GM23338 (cell line): ENCODE measurements at regions not wholly inside any gene's neighbourhood (a gene's known extent, or its start where the extent isn't known, plus 50 kb on each side); places are given as distances from the start of the nearest gene placed in this dataset.

Source experiments
- ATAC-seq: fragments of 200-7000 bp; cut with Tn5 transposase; 3 replicates; pipeline ENCODE4 v1.9.1; 2020
- DNase-seq: peaks from one replicate; pipeline ENCODE4 v3.0.0-alpha.2; 2015; ENCODE audit warnings: low spot score
- H2AFZ ChIP-seq: fragments of 200-600 bp; sonication (generic); 2 replicates; pipeline ENCODE4 v1.8.0; 2016; ENCODE audit warnings: antibody characterized with exemption, mild to moderate bottlenecking, moderate library complexity
- H3F3A ChIP-seq: fragments of 200-600 bp; sonication (generic); replicated peaks from 2 replicates; pipeline ENCODE4 v1.8.0; 2017; ENCODE audit warnings: antibody characterized with exemption, mixed run types, low read depth
- H3K27ac ChIP-seq: fragments of 200-600 bp; sonication (generic); 2 replicates; pipeline ENCODE4 v1.6.1; 2016; ENCODE audit warnings: low read depth
- H3K27me3 ChIP-seq: fragments of 200-600 bp; sonication (generic); 2 replicates; pipeline ENCODE4 v1.8.0; 2016; ENCODE audit warnings: mild to moderate bottlenecking, mixed run types, moderate library complexity; ENCODE audit not compliant: insufficient read depth
- H3K36me3 ChIP-seq: fragments of 200-600 bp; sonication (generic); 2 replicates; pipeline ENCODE4 v1.8.0; 2016; ENCODE audit warnings: mild to moderate bottlenecking; ENCODE audit not compliant: insufficient read depth
- H3K4me1 ChIP-seq: fragments of 200-600 bp; sonication (generic); 2 replicates; pipeline ENCODE4 v1.8.0; 2016; ENCODE audit warnings: mild to moderate bottlenecking, moderate library complexity; ENCODE audit not compliant: insufficient read depth
- H3K4me2 ChIP-seq: fragments of 200-600 bp; sonication (generic); 2 replicates; pipeline ENCODE4 v1.7.1; 2017; ENCODE audit warnings: mixed run types
- H3K4me3 ChIP-seq: fragments of 200-600 bp; sonication (generic); 2 replicates; pipeline ENCODE4 v1.6.1; 2016; ENCODE audit warnings: mixed run types
- H3K79me2 ChIP-seq: fragments of 200-600 bp; sonication (generic); replicated peaks from 2 replicates; pipeline ENCODE4 v1.8.0; 2017; ENCODE audit warnings: mild to moderate bottlenecking; ENCODE audit not compliant: insufficient read depth
- H3K9me2 ChIP-seq: fragments of 200-600 bp; sonication (generic); 2 replicates; pipeline ENCODE4 v1.8.0; 2017; ENCODE audit not compliant: insufficient read depth
- H4K20me1 ChIP-seq: fragments of 200-600 bp; sonication (generic); replicated peaks from 2 replicates; pipeline ENCODE4 v1.8.0; 2017; ENCODE audit warnings: mild to moderate bottlenecking; ENCODE audit not compliant: insufficient read depth
- H3K27ac Mint-ChIP-seq: 2 replicates; pipeline ENCODE4 v1.8.0; 2020; ENCODE audit warnings: inconsistent platforms, mild to moderate bottlenecking, moderate library complexity, mixed read lengths
- H3K27me3 Mint-ChIP-seq: 3 replicates; pipeline ENCODE4 v1.8.0; 2022; ENCODE audit warnings: low read depth, mild to moderate bottlenecking, moderate library complexity, mixed read lengths, inconsistent platforms; ENCODE audit not compliant: insufficient read depth, poor library complexity
- H3K36me3 Mint-ChIP-seq: 3 replicates; pipeline ENCODE4 v1.8.0; 2021; ENCODE audit warnings: low read depth, mild to moderate bottlenecking, inconsistent platforms, moderate library complexity, mixed read lengths
- H3K4me1 Mint-ChIP-seq: 3 replicates; pipeline ENCODE4 v1.8.0; 2020; ENCODE audit warnings: mild to moderate bottlenecking, inconsistent platforms, mixed read lengths
- H3K4me3 Mint-ChIP-seq: 3 replicates; pipeline ENCODE4 v1.8.0; 2021; ENCODE audit warnings: moderate library complexity, mild to moderate bottlenecking, inconsistent platforms, mixed read lengths
- H3K9me3 Mint-ChIP-seq: 3 replicates; pipeline ENCODE4 v1.8.0; 2020; ENCODE audit warnings: moderate library complexity, mild to moderate bottlenecking, inconsistent platforms, mixed read lengths
- CREB1 ChIP-seq: fragments of 250-450 bp; sonication (Bioruptor Pico); IDR thresholded peaks from 2 replicates; pipeline ENCODE4 v1.5.0; 2020; ENCODE audit warnings: low read depth, mild to moderate bottlenecking, moderate library complexity
- EZH2 ChIP-seq: fragments of 200-600 bp; sonication (generic); IDR thresholded peaks from one replicate; pipeline ENCODE4 v1.8.0; 2017; ENCODE audit warnings: antibody characterized with exemption, mild to moderate bottlenecking, low read depth; ENCODE audit not compliant: unreplicated experiment
- EZH2phosphoT487 ChIP-seq: fragments of 200-600 bp; sonication (generic); IDR thresholded peaks from one replicate; pipeline ENCODE4 v1.8.1; 2018; ENCODE audit warnings: antibody characterized with exemption; ENCODE audit not compliant: unreplicated experiment
- JUNB ChIP-seq: IDR thresholded peaks from one replicate; pipeline ENCODE4 v1.6.1; 2016; ENCODE audit warnings: antibody characterized with exemption; ENCODE audit not compliant: unreplicated experiment
- NANOG ChIP-seq: IDR thresholded peaks from 2 replicates; pipeline ENCODE4 v1.6.1; 2016; ENCODE audit warnings: antibody characterized with exemption, borderline replicate concordance
- POLR2AphosphoS5 ChIP-seq: IDR thresholded peaks from 2 replicates; pipeline ENCODE4 v1.6.1; 2016; ENCODE audit warnings: antibody characterized with exemption, low read depth
- STAT1 ChIP-seq: IDR thresholded peaks from one replicate; pipeline ENCODE4 v1.6.1; 2016; ENCODE audit warnings: antibody characterized with exemption; ENCODE audit not compliant: unreplicated experiment
- ZNF114 ChIP-seq: fragments of 250-450 bp; sonication (Bioruptor Pico); IDR thresholded peaks from 2 replicates; pipeline ENCODE4 v1.5.0; 2020; ENCODE audit warnings: mild to moderate bottlenecking, moderate library complexity
- ZNF331 ChIP-seq: fragments of 250-450 bp; sonication (Bioruptor Pico); IDR thresholded peaks from 2 replicates; pipeline ENCODE4 v1.5.0; 2020; ENCODE audit warnings: low read depth, mild to moderate bottlenecking, moderate library complexity
- TF ChIP-seq, protein P1 (sequence below): IDR thresholded peaks from one replicate; pipeline ENCODE4 v1.6.1; 2018; ENCODE audit warnings: antibody characterized with exemption; ENCODE audit not compliant: unreplicated experiment
- TF ChIP-seq, protein P2 (sequence below): fragments of 250-450 bp; sonication (Bioruptor Pico); IDR thresholded peaks from 2 replicates; pipeline ENCODE4 v1.5.0; 2020; ENCODE audit warnings: mild to moderate bottlenecking, moderate library complexity
- TF ChIP-seq, protein P3 (sequence below), 2 experiments: fragments of 200-600 bp in 1 of 2; sonication (generic) in 1 of 2; conservative IDR thresholded peaks; 2 replicates each; pipeline versions ENCODE4 v1.5.1 to v1.6.1; 2016 to 2017; ENCODE audit warnings: antibody characterized with exemption in 2 of 2, low read depth in 2 of 2, mild to moderate bottlenecking in 2 of 2, moderate library complexity in 1 of 2
- TF ChIP-seq, protein P4 (sequence below): IDR thresholded peaks from 2 replicates; pipeline ENCODE4 v1.6.1; 2016; ENCODE audit warnings: antibody characterized with exemption

DNA sequence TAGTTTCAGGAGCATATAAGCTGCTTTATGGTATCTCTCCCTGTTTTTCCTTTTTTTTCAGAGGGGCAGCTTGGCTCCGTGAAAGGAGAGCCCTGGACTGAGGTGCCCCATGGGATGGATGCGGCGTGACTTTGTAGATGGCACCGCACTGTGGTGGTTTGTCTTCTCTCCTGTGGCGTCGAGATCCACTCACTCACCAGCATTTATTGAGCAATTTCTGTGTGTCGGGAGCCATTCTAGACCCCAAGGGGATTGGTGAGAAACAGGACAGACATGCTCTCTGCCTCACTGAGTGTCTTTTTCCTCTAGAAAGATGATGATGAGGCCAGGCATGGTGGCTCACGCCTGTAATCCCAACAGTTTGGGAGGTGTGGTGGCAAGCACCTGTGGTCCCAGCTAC is 55.9 kb upstream of the PHF21B start:
- no peak overlapping the region for H3K27ac ChIP-seq
- no peaks in the 10 kb centered on the region for H3F3A ChIP-seq
- no peak for DNase-seq
- no peak overlapping the region for H3K4me3 Mint-ChIP-seq
- no peaks in the 10 kb centered on the region; the same call in 2 of the 3 replicates for H3K36me3 Mint-ChIP-seq
- no peaks in the 10 kb centered on the region; the same call in 1 of the 2 replicates for H3K36me3 ChIP-seq
- H3K27me3 ChIP-seq: no peaks in the 10 kb centered on the region
- no peaks in the 10 kb centered on the region for H3K79me2 ChIP-seq
- TF ChIP-seq STAT1 (no peak), CREB1 (CRISPR knock-in tag) (no peak), EZH2 (no peak), ZNF331 (CRISPR knock-in tag) (no peak), POLR2AphosphoS5 (no peak), NANOG (no peak), EZH2phosphoT487 (no peak), JUNB (no peak), ZNF114 (CRISPR knock-in tag) (no peak)
- TF ChIP-seq, protein P1, sequence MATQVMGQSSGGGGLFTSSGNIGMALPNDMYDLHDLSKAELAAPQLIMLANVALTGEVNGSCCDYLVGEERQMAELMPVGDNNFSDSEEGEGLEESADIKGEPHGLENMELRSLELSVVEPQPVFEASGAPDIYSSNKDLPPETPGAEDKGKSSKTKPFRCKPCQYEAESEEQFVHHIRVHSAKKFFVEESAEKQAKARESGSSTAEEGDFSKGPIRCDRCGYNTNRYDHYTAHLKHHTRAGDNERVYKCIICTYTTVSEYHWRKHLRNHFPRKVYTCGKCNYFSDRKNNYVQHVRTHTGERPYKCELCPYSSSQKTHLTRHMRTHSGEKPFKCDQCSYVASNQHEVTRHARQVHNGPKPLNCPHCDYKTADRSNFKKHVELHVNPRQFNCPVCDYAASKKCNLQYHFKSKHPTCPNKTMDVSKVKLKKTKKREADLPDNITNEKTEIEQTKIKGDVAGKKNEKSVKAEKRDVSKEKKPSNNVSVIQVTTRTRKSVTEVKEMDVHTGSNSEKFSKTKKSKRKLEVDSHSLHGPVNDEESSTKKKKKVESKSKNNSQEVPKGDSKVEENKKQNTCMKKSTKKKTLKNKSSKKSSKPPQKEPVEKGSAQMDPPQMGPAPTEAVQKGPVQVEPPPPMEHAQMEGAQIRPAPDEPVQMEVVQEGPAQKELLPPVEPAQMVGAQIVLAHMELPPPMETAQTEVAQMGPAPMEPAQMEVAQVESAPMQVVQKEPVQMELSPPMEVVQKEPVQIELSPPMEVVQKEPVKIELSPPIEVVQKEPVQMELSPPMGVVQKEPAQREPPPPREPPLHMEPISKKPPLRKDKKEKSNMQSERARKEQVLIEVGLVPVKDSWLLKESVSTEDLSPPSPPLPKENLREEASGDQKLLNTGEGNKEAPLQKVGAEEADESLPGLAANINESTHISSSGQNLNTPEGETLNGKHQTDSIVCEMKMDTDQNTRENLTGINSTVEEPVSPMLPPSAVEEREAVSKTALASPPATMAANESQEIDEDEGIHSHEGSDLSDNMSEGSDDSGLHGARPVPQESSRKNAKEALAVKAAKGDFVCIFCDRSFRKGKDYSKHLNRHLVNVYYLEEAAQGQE: no peak
- TF ChIP-seq, protein P2, sequence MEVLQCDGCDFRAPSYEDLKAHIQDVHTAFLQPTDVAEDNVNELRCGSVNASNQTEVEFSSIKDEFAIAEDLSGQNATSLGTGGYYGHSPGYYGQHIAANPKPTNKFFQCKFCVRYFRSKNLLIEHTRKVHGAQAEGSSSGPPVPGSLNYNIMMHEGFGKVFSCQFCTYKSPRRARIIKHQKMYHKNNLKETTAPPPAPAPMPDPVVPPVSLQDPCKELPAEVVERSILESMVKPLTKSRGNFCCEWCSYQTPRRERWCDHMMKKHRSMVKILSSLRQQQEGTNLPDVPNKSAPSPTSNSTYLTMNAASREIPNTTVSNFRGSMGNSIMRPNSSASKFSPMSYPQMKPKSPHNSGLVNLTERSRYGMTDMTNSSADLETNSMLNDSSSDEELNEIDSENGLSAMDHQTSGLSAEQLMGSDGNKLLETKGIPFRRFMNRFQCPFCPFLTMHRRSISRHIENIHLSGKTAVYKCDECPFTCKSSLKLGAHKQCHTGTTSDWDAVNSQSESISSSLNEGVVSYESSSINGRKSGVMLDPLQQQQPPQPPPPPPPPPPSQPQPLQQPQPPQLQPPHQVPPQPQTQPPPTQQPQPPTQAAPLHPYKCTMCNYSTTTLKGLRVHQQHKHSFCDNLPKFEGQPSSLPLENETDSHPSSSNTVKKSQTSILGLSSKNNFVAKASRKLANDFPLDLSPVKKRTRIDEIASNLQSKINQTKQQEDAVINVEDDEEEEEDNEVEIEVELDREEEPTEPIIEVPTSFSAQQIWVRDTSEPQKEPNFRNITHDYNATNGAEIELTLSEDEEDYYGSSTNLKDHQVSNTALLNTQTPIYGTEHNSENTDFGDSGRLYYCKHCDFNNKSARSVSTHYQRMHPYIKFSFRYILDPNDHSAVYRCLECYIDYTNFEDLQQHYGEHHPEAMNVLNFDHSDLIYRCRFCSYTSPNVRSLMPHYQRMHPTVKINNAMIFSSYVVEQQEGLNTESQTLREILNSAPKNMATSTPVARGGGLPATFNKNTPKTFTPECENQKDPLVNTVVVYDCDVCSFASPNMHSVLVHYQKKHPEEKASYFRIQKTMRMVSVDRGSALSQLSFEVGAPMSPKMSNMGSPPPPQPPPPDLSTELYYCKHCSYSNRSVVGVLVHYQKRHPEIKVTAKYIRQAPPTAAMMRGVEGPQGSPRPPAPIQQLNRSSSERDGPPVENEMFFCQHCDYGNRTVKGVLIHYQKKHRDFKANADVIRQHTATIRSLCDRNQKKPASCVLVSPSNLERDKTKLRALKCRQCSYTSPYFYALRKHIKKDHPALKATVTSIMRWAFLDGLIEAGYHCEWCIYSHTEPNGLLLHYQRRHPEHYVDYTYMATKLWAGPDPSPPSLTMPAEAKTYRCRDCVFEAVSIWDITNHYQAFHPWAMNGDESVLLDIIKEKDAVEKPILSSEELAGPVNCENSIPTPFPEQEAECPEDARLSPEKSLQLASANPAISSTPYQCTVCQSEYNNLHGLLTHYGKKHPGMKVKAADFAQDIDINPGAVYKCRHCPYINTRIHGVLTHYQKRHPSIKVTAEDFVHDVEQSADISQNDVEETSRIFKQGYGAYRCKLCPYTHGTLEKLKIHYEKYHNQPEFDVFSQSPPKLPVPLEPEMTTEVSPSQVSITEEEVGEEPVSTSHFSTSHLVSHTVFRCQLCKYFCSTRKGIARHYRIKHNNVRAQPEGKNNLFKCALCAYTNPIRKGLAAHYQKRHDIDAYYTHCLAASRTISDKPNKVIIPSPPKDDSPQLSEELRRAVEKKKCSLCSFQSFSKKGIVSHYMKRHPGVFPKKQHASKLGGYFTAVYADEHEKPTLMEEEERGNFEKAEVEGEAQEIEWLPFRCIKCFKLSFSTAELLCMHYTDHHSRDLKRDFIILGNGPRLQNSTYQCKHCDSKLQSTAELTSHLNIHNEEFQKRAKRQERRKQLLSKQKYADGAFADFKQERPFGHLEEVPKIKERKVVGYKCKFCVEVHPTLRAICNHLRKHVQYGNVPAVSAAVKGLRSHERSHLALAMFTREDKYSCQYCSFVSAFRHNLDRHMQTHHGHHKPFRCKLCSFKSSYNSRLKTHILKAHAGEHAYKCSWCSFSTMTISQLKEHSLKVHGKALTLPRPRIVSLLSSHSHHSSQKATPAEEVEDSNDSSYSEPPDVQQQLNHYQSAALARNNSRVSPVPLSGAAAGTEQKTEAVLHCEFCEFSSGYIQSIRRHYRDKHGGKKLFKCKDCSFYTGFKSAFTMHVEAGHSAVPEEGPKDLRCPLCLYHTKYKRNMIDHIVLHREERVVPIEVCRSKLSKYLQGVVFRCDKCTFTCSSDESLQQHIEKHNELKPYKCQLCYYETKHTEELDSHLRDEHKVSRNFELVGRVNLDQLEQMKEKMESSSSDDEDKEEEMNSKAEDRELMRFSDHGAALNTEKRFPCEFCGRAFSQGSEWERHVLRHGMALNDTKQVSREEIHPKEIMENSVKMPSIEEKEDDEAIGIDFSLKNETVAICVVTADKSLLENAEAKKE (CRISPR knock-in tag): no peak
- TF ChIP-seq, protein P3, sequence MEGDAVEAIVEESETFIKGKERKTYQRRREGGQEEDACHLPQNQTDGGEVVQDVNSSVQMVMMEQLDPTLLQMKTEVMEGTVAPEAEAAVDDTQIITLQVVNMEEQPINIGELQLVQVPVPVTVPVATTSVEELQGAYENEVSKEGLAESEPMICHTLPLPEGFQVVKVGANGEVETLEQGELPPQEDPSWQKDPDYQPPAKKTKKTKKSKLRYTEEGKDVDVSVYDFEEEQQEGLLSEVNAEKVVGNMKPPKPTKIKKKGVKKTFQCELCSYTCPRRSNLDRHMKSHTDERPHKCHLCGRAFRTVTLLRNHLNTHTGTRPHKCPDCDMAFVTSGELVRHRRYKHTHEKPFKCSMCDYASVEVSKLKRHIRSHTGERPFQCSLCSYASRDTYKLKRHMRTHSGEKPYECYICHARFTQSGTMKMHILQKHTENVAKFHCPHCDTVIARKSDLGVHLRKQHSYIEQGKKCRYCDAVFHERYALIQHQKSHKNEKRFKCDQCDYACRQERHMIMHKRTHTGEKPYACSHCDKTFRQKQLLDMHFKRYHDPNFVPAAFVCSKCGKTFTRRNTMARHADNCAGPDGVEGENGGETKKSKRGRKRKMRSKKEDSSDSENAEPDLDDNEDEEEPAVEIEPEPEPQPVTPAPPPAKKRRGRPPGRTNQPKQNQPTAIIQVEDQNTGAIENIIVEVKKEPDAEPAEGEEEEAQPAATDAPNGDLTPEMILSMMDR (conservative IDR thresholded peaks at IDR 0.05; ENCODE audit: low read depth in 2 of 2): no peak
- TF ChIP-seq, protein P4, sequence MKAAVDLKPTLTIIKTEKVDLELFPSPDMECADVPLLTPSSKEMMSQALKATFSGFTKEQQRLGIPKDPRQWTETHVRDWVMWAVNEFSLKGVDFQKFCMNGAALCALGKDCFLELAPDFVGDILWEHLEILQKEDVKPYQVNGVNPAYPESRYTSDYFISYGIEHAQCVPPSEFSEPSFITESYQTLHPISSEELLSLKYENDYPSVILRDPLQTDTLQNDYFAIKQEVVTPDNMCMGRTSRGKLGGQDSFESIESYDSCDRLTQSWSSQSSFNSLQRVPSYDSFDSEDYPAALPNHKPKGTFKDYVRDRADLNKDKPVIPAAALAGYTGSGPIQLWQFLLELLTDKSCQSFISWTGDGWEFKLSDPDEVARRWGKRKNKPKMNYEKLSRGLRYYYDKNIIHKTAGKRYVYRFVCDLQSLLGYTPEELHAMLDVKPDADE: no peak
- no peaks in the 10 kb centered on the region for H4K20me1 ChIP-seq
- peaks cover 4% of the 10 kb centered on the region; the same call in 1 of the 2 replicates for H3K9me2 ChIP-seq
- H3K4me1 Mint-ChIP-seq: peaks cover 12% of the 10 kb centered on the region
- peaks cover 7% of the 10 kb centered on the region for H3K9me3 Mint-ChIP-seq
- H3K4me1 ChIP-seq: 0 out of 2 replicates have a peak, but pooled peaks cover 3% of the 10 kb centered on the region
- H3K4me3 ChIP-seq: no peak overlapping the region
- H3K27ac Mint-ChIP-seq: no peak overlapping the region
- peaks cover 12% of the 10 kb centered on the region for H3K27me3 Mint-ChIP-seq
- no peak overlapping the region for H3K4me2 ChIP-seq
- no peak overlapping the region for H2AFZ ChIP-seq
- no peak for ATAC-seq
